ENCODE measurements at regions not wholly inside any gene's neighbourhood (a gene's known extent, or its start where the extent isn't known, plus 50 kb on each side); places are given as distances from the start of the nearest gene placed in this dataset.

DNA sequence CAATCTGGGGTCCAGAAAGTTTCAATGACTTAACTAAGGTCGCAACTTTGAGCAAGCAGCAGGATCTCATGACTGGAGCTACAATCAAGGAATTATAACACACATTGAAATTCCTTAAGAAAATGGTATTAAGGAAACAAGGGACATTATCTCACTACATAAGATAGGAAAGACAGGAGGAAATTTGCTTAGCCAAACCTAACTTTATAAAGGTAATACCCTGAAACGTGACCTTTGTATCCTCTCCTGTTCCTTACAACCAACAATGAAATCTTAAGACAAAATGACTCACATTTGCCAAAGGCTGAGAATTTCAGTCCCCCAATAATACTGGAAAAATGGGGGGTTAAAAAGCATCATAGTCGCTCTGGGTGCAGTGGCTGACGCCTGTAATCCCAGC is 218.9 kb upstream of the LYZL1 start:
- DNase-seq (ENCODE audit: low read depth in 2 of 2), result no peak

DNA sequence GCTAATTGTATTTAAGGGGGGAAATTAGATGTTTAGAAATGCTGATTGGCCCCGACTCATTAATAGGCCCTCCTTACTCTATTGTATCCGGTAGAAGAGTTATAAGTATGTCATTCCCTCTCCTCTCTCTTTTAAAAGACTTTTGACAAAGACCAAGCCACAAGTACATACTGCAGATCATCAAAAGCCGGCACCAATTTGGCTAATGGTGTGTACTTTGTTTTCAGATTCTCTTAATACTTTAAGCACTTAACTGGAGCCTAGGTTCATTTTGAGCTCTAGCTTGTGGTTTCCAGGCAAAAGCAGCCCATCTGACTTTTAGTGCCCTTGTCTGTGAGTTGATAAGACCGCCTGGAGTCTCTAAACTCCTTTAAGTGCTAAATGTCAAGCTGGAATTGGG is 210.0 kb upstream of the LYZL1 start:
- no peak for DNase-seq (ENCODE audit: low read depth in 2 of 2)

DNA sequence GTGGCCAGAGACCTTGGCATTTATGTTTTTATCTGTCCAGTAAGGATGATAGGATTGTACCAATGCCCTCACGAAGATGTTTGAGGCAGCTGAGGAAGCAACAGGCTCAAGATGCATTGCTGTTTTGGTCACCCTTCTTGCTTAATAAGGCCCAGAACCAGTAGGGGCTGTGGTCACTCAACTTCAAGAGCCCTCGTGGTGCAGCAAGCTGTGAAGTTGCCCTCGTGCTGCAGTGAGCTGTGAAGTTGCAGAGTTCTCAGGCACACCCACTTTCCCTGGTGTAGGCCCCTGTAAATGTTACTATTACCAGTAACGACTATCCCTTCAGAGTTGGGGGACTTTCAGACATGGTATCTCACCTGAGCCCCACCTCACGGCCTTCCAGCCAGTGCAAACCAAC is 207.6 kb upstream of the LYZL1 start:
- no peak for DNase-seq (ENCODE audit: low read depth in 2 of 2)

DNA sequence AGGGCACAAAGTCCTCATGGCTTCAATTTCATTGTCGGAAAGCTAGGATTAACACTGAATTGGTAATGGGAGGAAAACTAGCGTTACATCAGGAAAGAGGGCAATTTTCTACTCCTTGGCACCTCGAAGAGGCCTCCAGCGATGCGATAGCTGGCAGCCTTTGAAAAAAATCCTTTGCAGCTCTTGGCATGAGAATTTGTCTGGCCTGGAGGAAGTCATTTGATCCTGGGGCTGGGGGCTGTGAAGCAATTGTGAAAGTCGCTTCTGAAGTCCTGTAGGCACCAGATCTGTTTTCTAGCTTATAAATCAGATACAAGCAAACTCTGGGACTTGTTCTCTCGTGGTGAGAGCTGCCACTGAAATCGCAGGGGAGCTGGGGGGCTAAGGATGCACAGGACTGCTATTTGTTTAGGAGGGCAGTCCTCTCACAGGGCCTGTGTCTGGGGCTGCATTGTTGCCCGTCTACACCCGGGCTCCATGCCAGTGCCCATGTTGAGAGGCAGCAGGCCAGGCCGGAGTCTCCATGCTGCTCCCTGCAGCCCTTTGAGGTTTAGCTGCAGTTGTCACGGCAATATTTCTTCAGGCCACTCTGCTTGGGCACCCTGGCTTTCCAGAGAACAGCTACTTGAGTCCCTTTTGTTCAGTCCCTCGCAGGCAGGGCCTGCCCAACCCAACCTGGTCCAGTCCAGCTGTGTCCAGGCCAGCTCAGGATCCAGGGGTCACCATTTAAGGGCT is 206.8 kb upstream of the LYZL1 start:
- DNase-seq (ENCODE audit: low read depth in 2 of 2), result no peak

DNA sequence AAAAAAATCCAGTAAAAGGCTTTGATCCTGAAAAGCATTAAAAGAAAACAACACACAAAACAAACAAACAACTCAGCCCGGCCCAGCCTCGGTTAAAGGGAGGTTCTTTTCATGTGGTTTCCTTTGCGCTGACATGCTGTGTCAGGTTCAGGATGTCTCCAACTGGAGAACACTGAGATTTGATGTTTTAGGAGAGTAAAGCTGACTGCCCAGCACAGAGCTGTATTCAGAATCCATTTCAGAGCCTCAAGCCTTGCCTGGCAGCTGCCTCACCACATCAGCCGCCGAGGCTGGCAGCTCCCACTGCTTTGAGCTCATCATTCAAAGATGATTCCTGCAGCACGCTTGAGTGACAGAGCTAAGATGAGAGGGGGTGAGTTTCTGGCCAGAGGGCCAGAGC is 205.8 kb upstream of the LYZL1 start:
- DNase-seq (ENCODE audit: low read depth in 2 of 2), result no peak

DNA sequence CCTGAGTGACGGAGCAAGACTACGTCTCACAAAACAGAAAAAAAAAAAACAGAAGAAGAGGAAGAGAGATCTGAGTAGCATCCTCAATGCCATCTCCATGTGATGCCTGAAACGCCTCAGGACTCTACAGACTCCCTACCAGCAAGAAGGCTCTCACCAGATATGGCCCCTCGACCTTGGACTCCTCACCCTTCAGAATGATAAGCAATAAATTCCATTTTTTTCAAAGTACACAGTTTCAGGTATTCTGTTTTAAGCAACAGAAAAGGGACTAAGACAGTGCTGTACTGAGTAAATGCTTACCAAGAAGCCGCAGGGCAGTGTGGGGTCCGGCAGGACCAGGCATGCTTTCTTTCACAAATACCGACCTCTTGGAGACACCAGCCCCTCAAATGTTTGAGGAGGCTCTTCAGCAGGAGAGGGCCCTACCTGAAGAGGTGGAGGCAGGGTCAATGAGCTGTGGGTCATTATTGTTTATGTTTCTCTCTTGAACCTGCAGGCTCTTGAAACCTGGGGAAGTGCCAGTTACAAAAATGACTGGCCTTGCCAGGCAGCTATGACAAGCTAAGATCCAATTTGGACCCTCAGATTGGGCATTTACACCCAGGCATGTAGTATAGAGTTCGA is 204.1 kb upstream of the LYZL1 start:
- DNase-seq (ENCODE audit: low read depth in 2 of 2), result no peak

DNA sequence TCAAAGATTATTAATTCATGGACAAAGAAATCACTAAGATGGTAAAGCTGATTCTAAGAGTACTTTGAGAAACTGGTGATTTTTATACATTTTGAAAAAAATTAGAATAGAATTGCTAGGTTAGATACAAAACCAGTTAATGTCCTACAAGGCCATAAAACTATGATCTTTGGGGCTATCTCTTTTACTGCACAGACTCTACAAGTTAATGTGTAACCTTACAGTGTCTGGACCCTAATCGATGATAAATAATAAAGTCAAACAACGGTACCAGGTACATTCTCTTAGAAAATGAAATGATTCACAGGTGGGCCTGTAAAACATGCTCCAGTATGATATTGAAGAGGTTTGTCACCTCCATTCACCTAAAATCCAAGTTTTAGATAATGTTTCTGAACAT is 199.8 kb upstream of the LYZL1 start:
- DNase-seq (ENCODE audit: low read depth in 2 of 2), result no peak

DNA sequence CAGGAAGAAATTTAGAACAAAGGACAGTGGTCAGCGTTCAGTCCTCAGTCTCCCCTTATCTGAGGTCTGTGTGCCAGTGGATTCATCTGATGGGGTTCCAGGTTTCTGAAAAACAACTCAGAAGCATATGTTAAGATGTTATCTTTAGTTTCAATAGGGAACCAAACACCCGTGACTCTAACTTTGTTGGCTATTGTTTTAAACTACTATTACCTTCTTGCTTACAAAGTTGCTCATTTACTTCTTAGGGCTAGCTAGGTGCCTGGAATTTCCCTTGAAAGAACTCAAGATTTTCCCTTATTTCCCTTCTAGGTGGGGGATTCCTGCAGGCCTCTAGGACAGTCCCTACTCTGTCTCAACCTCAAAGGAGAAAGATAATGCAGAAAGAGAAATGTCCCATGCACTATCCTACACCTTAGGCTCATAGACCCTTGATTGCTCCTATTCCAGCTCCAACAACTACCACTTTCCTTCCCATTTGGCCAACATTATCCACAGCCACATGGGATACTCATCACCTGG is 192.5 kb upstream of the LYZL1 start:
- DNase-seq (ENCODE audit: low read depth in 2 of 2), result no peak

DNA sequence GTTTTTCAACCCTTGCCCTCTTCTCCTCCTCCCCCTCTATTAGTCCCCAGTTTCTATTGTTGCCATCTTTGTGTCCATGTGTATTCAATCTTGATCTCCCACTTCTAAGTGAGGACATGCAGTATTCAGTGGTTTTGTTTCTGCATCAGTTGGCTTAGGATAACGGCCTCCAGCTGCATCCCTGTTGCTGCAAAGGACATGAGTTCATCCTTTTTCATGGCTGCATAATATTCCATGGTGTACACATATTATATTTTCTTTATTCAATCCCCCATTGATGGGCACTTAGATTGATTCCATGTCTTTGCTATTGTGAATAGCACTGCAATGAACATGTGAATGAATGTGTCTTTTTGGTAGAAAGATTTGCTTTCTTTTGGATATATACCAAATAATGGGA is 190.4 kb upstream of the LYZL1 start:
- DNase-seq (ENCODE audit: low read depth in 2 of 2), result no peak

DNA sequence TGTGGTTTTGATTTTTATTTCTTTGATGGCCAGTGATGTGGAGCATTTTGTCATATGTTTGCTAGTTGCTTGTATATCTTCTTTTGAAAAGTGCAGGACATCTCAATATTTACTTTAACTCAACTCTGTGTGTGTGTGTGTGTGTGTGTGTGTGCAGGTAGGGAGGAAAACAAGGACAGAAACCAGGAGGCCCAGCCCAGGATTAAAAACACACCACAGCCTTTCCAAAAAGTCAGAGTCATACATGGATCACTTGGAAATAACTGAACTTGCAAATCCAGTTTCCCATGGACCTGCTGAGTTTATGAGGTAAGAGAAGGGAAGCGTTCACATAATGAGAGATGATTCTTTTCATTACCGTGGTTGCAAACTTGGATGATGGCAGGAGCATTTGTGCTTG is 189.9 kb upstream of the LYZL1 start:
- DNase-seq (ENCODE audit: low read depth in 2 of 2), result no peak

DNA sequence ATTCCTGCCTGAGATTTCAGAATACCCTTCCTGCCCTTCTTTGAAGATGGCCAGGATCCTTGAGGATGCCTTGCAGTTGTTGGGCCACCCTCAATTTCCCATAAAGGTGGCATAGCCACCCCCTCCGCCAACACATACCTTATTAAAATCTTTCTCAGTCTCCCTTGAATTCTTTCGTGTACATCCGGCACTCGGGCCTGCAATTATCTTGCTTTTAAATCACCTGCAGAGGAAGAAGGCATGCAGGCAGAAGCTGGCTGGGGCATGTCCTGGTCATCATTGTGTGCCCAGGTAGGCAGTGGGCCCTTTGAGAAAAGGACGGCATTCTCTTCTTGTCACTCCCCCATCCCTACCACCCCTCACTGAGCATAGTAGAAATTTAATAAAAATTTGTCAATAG is 189.5 kb upstream of the LYZL1 start:
- no peak for DNase-seq (ENCODE audit: low read depth in 2 of 2)

DNA sequence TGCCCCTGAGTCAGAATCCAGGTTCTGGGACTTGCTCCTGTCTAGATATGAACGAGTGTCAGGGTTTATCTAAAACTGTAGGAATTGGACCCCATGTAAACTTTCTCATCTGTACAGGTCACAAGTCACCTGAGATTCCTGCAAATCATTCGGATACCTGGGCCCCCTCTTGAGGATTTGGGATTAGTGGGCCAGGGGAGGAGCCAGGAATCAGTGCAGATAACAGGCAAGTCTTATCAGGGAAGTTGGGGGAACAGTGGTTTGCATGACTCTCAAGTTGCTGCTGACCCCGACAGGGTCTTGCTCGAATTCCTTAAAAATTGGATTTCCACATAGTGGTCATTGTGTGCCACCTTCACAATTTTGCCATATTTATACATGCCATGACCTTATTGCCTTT is 188.4 kb upstream of the LYZL1 start:
- DNase-seq (ENCODE audit: low read depth in 2 of 2), result no peak

DNA sequence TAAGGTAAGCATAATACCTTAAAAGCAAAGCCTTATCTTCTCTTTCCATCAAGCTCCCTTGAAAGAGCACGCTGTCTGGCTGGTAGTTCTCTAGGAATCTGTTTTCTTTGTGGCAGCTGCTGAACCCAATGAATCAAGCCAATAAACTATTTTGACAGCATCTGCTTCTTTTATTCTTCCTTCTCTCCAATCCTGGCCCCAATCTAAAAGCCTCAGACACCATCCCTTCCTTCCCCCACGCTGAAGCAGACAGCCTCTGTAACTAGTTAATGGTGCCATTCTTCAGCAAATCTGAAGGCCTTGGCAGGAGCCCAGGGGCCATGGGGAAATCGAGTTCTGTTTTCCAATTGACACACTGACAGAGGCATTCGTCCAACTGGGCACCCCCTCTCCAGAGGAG is 186.6 kb upstream of the LYZL1 start:
- DNase-seq (ENCODE audit: low read depth in 2 of 2), result no peak

DNA sequence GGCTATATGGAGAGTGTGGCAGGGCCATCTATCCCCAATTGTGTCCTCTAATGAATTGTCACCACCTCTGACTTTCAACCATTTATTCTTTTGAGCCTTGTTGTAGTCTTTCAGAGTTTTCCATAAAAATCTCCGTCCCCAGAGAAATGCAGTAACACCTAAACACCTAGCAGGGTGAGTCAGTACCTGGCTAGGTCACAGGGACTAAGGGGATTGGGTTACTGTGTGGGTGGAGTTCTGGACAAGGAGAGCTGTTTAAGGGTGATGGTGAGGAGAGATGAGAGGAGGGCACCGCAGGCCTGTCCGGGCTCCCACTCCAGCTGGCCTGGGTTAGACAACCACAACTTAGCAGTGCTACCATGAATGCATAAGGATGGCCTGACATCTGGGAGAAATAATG is 186.2 kb upstream of the LYZL1 start:
- no peak for DNase-seq (ENCODE audit: low read depth in 2 of 2)

DNA sequence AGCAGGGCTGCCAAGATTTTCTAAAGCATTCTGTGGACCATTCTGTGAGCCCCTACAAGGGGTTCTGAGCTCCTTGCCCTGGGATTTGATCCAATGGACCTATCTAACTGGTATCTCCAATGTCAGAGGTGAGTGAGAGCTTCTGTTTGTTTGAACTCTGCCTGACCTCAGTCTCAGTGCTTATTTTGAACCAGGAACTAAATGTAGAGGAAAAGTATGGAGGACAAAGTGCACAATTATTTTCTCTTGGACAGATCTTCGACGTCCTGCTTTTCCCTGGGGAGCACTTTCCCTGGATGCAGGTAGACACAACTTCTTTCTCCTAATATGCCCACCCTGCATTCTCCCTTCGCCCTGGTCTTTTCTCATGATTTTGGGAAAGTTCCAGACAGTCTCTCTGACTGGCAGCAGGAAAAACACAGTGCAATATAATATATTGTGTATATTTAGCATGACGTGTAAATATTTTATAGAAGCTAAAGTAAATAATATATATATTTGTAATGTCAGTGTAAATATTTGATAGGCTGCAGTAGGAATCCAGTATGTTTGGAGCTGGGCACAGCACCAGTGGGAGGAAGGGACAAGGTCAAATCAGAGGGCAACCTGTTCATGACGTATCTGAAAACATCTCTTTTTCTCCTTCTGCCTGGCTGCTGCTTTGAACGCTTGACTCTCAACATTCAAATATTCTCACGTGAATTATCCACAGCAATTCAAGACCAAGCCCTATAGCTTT is 184.0 kb upstream of the LYZL1 start:
- DNase-seq (ENCODE audit: low read depth in 2 of 2), result no peak

DNA sequence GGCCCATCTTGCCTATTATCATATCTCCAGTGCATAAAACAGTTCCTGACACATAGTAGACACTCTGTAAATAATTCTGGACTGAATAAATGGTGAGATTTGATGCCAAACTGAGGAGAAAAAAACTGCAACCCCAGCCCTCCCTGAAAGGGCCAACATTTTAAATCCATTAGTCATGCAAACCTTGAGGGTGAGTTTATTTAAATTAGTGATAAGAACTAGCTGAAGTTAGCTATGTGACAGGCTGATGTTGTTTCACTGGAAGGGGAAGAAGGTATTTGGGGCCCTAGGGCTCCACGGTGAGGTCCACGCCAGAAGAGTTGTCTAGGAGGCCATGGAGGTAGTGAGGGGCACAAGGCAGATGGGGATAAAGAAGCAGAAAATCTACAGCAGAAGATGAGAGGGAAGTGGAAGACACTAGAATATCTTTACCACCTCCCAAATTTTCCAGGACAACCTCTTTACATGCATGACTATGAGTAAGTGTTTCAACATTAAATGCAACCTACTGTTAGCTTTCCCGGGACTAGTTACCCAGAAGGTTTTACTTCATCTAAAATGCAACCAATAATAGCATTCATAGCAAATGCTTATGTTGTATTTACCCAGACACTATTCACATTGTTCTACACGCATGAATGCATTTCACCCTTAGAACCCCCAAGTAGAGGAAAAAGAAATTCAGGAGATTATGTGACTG is 183.2 kb upstream of the LYZL1 start:
- no peak for DNase-seq (ENCODE audit: low read depth in 2 of 2)

DNA sequence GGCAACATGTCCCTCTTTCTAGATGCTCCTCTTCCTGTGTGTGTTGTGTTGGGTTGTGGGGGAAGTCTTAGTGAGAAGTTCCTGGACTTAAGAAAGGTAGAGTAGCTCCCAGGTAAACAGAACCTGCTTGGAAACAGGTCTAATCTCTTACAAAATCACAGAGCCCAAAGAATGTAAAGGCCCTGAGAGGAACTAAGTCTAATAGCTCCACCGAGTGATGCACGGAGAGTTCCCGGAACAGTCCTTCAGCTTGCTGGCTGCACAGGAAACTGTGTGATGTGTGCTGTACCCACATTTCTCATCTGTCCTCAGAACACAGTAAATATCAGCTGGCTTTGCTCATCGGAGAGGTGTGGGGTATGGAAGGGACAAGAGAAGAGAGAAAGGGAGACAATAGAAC is 182.6 kb upstream of the LYZL1 start:
- DNase-seq (ENCODE audit: low read depth in 2 of 2), result no peak

DNA sequence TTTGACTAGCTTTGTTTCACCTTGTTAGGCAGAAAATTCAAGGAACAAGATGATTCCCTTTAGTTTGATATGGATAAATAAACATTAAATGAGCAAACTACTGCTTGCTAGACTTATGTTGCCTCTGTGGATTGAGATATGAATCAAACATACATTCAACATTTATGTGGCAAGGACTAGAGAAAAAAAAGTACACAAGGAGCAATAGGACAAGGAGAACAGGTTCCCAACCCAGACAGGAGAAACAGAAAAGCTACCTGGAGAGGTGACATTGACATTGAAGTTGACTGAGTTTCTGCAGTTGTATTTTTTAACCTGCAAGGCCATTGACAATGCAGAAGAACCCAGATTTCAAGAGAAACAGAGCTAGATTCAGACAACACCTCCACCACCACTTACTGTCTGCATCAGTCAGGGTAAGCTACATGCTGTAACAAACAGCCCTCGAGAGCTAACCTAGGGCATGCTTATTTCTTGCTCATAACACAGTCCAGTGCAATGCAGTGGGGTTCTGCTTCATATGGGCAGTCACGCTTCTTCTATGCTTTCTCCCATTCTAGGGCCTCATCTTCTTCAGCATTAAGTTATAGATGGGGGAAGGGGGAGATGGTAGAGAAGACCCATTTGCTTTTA is 180.9 kb upstream of the LYZL1 start:
- DNase-seq (ENCODE audit: low read depth in 2 of 2), result no peak

DNA sequence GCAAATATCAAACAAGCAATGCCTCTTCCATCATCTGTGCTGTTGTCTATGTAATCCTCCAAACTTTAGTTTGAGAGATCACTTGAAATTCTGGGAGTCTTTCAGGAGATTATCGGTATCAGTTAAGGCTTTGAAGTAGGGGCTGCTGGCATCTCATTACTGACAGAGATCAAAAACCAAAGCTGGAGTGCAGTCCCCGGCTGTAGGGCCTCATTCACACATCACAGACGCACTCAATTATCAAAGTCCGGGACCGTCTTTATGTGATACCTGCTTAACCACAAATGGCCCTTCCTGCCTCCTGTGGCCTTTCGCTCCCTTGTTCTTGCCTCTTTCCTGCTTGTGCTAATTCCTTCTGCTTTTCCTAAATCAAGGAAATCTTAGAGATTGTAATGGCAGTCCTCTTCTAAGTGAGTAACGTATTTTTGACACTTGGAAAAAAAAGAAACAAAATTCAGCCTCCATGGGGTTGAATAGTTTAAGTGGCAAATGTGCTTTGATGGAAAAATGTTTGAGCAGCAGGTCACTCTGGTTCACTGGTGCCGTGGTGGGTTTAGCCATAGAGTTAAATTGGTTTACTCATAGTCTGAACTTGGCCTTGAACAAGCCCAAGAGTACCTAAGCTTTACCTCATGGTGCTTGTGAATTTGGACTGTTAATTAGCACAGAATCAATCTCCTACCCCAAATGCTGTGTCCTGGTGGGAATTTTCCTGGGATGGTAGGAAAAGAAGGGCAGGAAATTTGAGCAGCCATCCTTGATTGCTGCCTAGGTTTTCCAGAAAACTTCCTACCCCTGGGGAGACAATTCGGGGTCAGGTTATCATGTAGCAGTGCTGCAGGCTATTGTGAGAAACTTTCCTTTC is 178.9 kb upstream of the LYZL1 start:
- DNase-seq (ENCODE audit: low read depth in 2 of 2), result no peak

DNA sequence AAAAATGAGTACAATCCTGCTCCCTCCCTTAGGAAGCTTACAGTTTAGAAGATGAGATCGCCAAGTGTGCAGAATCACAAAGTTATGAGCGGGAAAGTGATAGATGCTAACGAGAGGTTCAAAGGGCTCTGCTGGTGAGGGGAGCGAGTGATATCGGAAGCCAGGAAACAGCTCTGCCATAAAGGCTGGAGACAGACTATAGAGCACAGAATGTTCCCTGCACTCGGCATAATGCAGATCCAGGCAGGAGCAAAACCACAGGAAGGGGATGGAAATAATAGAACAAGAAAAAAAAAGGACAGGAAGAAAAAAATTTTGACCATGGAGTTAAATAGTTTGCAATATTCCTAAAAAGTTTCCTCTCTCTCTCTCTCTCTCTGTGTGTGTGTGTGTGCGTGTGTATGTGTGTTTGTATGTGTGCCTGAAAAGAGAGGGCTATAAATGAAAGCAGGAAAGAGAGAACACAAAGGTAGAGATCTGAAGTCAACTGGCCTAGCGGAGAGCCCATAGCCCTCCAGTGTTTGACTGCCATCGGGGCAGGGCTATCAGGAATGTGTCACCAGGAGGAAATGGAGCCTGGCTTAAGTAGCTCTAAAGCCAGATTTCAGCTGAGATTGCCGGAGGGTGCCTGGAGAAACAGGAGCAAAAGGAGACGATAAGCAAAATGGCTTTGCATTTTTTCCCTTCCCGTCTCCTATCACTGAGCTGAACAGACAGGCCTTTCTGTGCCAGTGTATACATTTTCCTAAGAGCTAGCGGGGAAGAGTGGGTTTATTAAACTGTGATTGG is 175.8 kb upstream of the LYZL1 start:
- DNase-seq (ENCODE audit: low read depth in 2 of 2), result no peak

All from stimulated activated CD8-positive, alpha-beta memory T cell treated with anti-CD3 and anti-CD28 coated beads, Interleukin-2, amount 100 ng/mL, for 48 hours (primary cell).